ENCODE measurements at regions not wholly inside any gene's neighbourhood (a gene's known extent, or its start where the extent isn't known, plus 50 kb on each side); places are given as distances from the start of the nearest gene placed in this dataset.

DNA sequence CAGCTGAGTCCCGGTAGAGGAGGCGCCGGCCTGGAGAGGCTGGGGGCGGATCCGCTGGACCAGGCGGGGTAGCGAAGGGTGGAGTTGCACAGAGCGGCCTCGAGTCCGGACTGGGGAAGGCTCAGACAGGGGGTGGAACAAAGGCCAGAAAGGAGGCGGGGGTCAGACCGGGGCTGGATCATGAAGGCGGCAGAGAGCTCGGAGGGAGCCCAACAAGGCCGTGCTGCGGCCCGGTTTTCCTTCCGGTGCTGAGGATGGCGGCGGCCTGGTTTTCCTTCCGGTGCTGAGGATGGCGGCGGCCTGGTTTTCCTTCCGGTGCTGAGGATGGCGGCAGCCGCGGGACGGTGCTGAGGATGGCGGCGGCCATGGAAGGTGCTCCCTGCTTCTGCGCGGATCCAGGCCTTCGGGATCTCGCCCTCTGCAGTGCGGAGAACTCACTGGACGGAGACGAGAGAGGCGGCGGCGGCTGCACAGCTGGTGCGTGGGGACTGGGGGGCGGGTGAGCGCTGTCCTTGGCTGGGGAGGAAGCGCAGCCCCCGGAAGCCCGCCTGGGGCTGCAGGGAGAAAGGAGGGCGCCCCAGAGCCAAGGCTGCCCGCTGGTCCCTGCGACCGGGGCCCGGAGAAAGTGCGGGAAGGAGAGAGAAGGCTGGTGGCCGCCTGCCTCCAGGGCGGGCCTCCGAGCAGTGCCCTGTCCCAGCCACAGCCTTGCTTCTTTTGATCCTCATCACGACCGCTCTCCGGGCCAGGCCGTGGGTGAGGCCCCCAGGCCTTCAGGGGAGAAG, 350.4 kb upstream of the B3GAT1 start:
- no peak overlapping the region for H3K9ac ChIP-seq
- TF ChIP-seq, protein P1, sequence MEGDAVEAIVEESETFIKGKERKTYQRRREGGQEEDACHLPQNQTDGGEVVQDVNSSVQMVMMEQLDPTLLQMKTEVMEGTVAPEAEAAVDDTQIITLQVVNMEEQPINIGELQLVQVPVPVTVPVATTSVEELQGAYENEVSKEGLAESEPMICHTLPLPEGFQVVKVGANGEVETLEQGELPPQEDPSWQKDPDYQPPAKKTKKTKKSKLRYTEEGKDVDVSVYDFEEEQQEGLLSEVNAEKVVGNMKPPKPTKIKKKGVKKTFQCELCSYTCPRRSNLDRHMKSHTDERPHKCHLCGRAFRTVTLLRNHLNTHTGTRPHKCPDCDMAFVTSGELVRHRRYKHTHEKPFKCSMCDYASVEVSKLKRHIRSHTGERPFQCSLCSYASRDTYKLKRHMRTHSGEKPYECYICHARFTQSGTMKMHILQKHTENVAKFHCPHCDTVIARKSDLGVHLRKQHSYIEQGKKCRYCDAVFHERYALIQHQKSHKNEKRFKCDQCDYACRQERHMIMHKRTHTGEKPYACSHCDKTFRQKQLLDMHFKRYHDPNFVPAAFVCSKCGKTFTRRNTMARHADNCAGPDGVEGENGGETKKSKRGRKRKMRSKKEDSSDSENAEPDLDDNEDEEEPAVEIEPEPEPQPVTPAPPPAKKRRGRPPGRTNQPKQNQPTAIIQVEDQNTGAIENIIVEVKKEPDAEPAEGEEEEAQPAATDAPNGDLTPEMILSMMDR (IDR thresholded peaks at IDR 0.05): no peak
- no peak overlapping the region for H3K4me3 ChIP-seq (ENCODE audit: low read depth, low read length)
- no peaks in the 10 kb centered on the region for H3K36me3 ChIP-seq (ENCODE audit: control insufficient read depth, insufficient read depth, low read length)
- H2AFZ ChIP-seq: no peak overlapping the region
- no peaks in the 10 kb centered on the region for H3K9me3 ChIP-seq (ENCODE audit: control insufficient read depth, low read length)
- H3K27me3 ChIP-seq (ENCODE audit: control insufficient read depth, insufficient read depth, low read length): no peaks in the 10 kb centered on the region
- H3K4me2 ChIP-seq (ENCODE audit: low read length): no peak overlapping the region
- H3K27ac ChIP-seq: no peak overlapping the region
- no peaks in the 10 kb centered on the region for H3K4me1 ChIP-seq
- H3K79me2 ChIP-seq: no peaks in the 10 kb centered on the region

DNA sequence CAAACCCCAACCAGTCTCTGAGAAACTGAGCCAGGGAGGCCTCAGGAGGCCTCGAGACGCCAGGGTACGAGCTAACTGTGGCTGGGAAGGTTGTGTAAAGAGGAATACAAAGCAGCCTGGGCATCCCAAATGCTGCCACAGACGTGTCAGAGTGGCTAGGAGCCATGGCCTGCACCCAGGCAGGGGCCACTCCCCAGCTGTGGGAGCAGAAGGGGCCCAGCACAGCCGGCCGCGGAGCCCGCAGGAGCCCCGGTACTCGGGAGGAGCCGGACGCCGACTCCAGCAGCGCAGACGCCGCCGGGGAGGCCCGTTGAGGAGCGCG, 349.8 kb upstream of the B3GAT1 start:
- H2AFZ ChIP-seq: no peak overlapping the region
- no peaks in the 10 kb centered on the region for H3K27me3 ChIP-seq (ENCODE audit: control insufficient read depth, insufficient read depth, low read length)
- no peaks in the 10 kb centered on the region for H3K9me3 ChIP-seq (ENCODE audit: control insufficient read depth, low read length)
- H3K36me3 ChIP-seq (ENCODE audit: control insufficient read depth, insufficient read depth, low read length): no peaks in the 10 kb centered on the region
- no peak overlapping the region for H3K4me3 ChIP-seq (ENCODE audit: low read depth, low read length)
- H3K4me1 ChIP-seq: no peaks in the 10 kb centered on the region
- no peak overlapping the region for H3K9ac ChIP-seq
- no peak overlapping the region for H3K27ac ChIP-seq
- no peak overlapping the region for H3K4me2 ChIP-seq (ENCODE audit: low read length)
- H3K79me2 ChIP-seq: no peaks in the 10 kb centered on the region
- TF ChIP-seq, protein P1 (IDR thresholded peaks at IDR 0.05): no peak

DNA sequence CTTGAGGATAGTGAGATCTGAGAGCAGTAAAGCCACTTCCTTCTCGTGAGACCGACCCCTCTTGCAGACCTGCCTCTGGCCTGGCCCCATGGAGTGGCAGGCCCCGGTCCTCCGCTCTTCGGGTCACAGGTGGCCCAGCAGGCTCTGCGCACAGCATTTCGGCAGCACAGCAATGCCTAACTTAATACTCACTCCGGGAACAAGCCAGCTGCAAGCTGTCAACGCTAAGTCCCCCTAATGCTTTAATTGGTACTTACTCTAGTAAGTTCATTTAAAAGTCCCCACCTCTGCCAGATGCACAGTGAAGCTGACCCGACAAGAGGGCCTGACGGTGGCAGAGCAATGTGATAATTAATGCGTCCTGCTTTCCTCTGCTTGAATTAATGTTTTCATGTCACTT, 349.3 kb upstream of the B3GAT1 start:
- TF ChIP-seq, protein P1 (IDR thresholded peaks at IDR 0.05): no peak
- H3K79me2 ChIP-seq: no peaks in the 10 kb centered on the region
- no peaks in the 10 kb centered on the region for H3K4me1 ChIP-seq
- H3K9ac ChIP-seq: no peak overlapping the region
- no peak overlapping the region for H2AFZ ChIP-seq
- no peaks in the 10 kb centered on the region for H3K9me3 ChIP-seq (ENCODE audit: control insufficient read depth, low read length)
- no peak overlapping the region for H3K4me3 ChIP-seq (ENCODE audit: low read depth, low read length)
- H3K36me3 ChIP-seq (ENCODE audit: control insufficient read depth, insufficient read depth, low read length): no peaks in the 10 kb centered on the region
- no peaks in the 10 kb centered on the region for H3K27me3 ChIP-seq (ENCODE audit: control insufficient read depth, insufficient read depth, low read length)
- H3K27ac ChIP-seq: no peak overlapping the region
- H3K4me2 ChIP-seq (ENCODE audit: low read length): no peak overlapping the region

DNA sequence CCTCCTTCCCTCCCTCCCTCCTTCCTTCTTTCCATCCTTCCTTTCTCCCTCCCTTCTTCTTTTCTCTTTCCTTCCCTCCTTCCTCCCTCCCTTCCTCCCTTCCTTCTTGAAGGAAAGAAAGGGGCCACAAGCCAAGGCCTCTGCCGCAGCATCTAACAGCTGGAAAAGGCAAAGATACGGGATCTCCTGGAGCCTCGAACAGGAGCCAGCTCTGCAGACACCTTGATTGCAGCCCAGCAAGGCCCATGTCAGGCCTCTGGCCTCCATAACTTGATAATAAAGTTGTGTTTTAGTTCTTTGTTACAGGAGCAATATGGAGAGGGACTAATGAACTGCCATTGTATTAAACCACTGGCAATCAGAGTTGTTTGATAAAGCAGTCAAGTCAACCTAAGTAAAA, 348.9 kb upstream of the B3GAT1 start:
- Histone ChIP-seq H3K9me3 (ENCODE audit: control insufficient read depth, low read length) (no peaks in the 10 kb centered on the region), H3K4me1 (no peaks in the 10 kb centered on the region), H2AFZ (no peak overlapping the region), H3K79me2 (no peaks in the 10 kb centered on the region), H3K27ac (no peak overlapping the region), H3K27me3 (ENCODE audit: control insufficient read depth, insufficient read depth, low read length) (no peaks in the 10 kb centered on the region), H3K36me3 (ENCODE audit: control insufficient read depth, insufficient read depth, low read length) (no peaks in the 10 kb centered on the region), H3K4me3 (ENCODE audit: low read depth, low read length) (no peak overlapping the region), H3K9ac (no peak overlapping the region), H3K4me2 (ENCODE audit: low read length) (no peak overlapping the region)
- TF ChIP-seq, protein P1 (IDR thresholded peaks at IDR 0.05): no peak

DNA sequence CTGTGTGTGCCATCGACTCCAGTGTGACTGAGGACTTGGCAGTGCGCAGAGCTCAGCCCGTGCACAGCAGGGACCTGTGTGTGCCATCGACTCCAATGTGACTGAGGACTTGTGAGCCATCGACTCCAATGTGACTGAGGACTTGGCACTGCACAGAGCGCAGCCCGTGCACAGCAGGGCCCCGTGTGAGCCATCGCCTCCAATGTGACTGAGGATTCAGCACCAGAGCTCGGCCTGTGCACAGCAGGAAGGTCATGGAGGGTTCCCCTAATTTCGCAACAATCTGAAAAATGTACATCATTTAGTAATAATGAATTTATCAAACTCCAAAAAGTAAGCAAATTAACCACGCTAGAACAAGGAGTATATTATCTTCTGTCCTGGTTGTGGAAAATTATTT, 348.3 kb upstream of the B3GAT1 start:
- Histone ChIP-seq H3K27me3 (ENCODE audit: control insufficient read depth, insufficient read depth, low read length) (no peaks in the 10 kb centered on the region), H3K4me3 (ENCODE audit: low read depth, low read length) (no peak overlapping the region), H3K9ac (no peak overlapping the region), H3K4me1 (no peaks in the 10 kb centered on the region), H3K36me3 (ENCODE audit: control insufficient read depth, insufficient read depth, low read length) (no peaks in the 10 kb centered on the region), H3K27ac (no peak overlapping the region), H3K4me2 (ENCODE audit: low read length) (no peak overlapping the region), H2AFZ (no peak overlapping the region), H3K79me2 (no peaks in the 10 kb centered on the region), H3K9me3 (ENCODE audit: control insufficient read depth, low read length) (no peaks in the 10 kb centered on the region)
- TF ChIP-seq, protein P1 (IDR thresholded peaks at IDR 0.05): no peak

Data from parathyroid adenoma (tissue), 2 donors.